Prostate gland (tissue), 2 donors: ENCODE measurements at regions not wholly inside any gene's neighbourhood (a gene's known extent, or its start where the extent isn't known, plus 50 kb on each side); places are given as distances from the start of the nearest gene placed in this dataset.

ENCODE experiments used
- CTCF ChIP-seq, 4 experiments: fragments of 200-600 bp in 2 of 4; fragments of 450-650 bp in 2 of 4; sonication (generic) in 2 of 4; IDR thresholded peaks; 1 replicate in 3 of 4; 2 replicates in 1 of 4; pipeline ENCODE4 v1.5.1; 2016 to 2019; ENCODE audit warnings: antibody characterized with exemption in 4 of 4, mild to moderate bottlenecking in 2 of 4, moderate library complexity in 2 of 4
- POLR2AphosphoS5 ChIP-seq: sonication (generic); formaldehyde crosslinking; IDR thresholded peaks from one replicate; pipeline ENCODE4 v1.6.1; 2017; ENCODE audit warnings: antibody characterized with exemption

GRCh38 chr11:112790286-112790685 is 170.9 kb upstream of the NCAM1 start:
- no peak for TF ChIP-seq CTCF (IDR thresholded peaks at IDR 0.05)
- TF ChIP-seq POLR2AphosphoS5: no peak
